ENCODE measurements at regions not wholly inside any gene's neighbourhood (a gene's known extent, or its start where the extent isn't known, plus 50 kb on each side); places are given as distances from the start of the nearest gene placed in this dataset.

DNA sequence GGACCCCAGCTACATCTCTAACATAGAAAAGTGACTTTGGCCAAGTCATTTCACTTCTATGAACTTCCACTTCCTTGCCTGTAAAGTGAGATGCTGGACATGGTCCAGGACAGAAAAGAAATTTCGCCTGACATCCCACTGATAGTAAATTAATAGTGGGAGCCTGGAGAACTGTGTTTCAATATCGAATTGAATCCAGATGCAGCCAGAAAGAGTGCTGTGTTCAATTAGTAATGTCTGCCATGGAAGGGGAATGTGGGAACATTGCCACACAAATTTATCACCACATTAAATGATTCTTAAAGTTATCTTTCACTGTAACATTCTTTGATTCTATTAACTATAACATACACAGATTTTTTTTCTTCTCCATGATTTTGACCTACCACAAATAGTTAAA is 255.0 kb downstream of the HACE1 start:
- H3K36me3 ChIP-seq, result no peaks in the 10 kb centered on the region
- whole genome bisulfite sequencing, 2 donors (ENCODE audit: low coverage in 1 of 2), result 61 to 88% methylated on average over 2 of the region's 2 CpGs
- no peaks in the 10 kb centered on the region for H3K9me3 ChIP-seq
- no peak for DNase-seq
- H3K4me3 ChIP-seq, result no peak overlapping the region
- TF ChIP-seq EP300 (IDR thresholded peaks at IDR 0.05; ENCODE audit: low read depth), result no peak
- TF ChIP-seq POLR2AphosphoS5 (IDR thresholded peaks at IDR 0.05), result no peak
- TF ChIP-seq, protein P1, sequence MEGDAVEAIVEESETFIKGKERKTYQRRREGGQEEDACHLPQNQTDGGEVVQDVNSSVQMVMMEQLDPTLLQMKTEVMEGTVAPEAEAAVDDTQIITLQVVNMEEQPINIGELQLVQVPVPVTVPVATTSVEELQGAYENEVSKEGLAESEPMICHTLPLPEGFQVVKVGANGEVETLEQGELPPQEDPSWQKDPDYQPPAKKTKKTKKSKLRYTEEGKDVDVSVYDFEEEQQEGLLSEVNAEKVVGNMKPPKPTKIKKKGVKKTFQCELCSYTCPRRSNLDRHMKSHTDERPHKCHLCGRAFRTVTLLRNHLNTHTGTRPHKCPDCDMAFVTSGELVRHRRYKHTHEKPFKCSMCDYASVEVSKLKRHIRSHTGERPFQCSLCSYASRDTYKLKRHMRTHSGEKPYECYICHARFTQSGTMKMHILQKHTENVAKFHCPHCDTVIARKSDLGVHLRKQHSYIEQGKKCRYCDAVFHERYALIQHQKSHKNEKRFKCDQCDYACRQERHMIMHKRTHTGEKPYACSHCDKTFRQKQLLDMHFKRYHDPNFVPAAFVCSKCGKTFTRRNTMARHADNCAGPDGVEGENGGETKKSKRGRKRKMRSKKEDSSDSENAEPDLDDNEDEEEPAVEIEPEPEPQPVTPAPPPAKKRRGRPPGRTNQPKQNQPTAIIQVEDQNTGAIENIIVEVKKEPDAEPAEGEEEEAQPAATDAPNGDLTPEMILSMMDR (IDR thresholded peaks at IDR 0.05), result no peak
- no peak for TF ChIP-seq POLR2A (IDR thresholded peaks at IDR 0.05)
- no peaks in the 10 kb centered on the region for H3K27me3 ChIP-seq
- peaks cover 0 to 13% (median 2%) of the 10 kb centered on the region in 4 donors for H3K4me1 ChIP-seq
- intact Hi-C loops (cut with DNase I; ENCODE audit: low total_unique reads), result loop anchor here (5.0 kb wide), 1 partner anchor 1577 kb away; no protein-coding TSS in a partner anchor
- in situ Hi-C loops (cut with MboI; ENCODE audit: low pct_ligation_motif_present in 1 of 4, low pct_unique_long_range_greater_than_20kb in 1 of 4, low sequenced_read_pairs in 3 of 4), result no loop called here
- no peak overlapping the region for H3K27ac ChIP-seq

DNA sequence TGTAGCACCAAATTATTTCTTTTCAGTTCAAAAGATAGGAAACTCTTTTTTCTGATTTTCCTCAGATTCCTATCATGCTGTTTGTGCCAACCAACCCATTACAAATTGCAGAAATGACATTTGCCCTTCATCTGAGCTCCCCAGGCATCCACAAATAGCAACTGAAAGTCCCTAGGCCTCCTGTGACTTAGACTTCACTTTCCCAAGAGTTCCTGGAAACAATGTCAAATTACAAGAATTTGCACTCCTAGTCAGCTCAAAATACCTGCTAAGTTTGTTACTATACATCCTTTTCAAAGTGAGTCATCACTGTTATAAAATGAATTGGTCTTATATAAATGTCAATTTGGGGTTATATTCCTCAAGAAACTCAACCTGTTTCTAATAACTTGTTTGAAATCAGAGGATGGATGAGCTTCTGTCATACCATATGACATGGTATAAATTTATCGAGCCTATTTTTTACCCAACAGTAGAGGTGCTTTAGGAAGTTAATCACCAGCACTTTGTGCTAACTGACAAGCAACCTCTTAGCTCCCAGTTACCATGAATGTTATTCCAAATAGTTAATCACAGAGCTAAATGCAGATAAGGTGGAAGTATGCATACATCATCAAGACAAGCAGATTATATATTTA is 256.5 kb downstream of the HACE1 start:
- DNase-seq, result no peak
- Histone ChIP-seq H3K27ac (no peak overlapping the region), H3K27me3 (no peaks in the 10 kb centered on the region), H3K4me3 (no peak overlapping the region), H3K36me3 (no peaks in the 10 kb centered on the region), H3K4me1 (peaks cover 0 to 13% (median 2%) of the 10 kb centered on the region in 4 donors), H3K9me3 (no peaks in the 10 kb centered on the region)
- 81 to 100% methylated on average over 1 of the region's 1 CpG for WGBS, 2 donors (ENCODE audit: low coverage in 1 of 2)
- intact Hi-C loops (cut with DNase I; ENCODE audit: low total_unique reads) (no loop called here), in situ Hi-C loops (cut with MboI; ENCODE audit: low pct_ligation_motif_present in 1 of 4, low pct_unique_long_range_greater_than_20kb in 1 of 4, low sequenced_read_pairs in 3 of 4) (no loop called here)
- TF ChIP-seq EP300 (IDR thresholded peaks at IDR 0.05; ENCODE audit: low read depth), result no peak

DNA sequence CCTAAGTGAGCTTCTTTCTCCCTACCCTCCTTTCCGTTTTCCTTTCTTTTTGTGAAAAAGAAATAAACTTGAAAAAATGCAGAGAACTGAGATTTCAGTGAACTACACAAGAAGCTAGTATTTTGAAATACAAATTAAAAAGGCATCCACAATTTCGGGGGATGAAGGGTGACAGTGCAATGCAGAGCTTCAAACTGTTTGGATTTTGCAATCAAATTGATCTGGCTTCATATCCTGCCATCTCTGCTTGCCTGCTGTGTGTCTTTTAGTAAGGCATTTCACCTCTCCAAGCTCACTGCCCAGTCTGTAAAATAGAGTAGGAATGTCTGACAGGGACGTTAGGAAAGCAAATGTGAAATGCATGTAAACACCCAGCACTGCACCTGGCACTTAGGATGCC is 258.0 kb downstream of the HACE1 start:
- Histone ChIP-seq H3K4me1 (no peaks in the 10 kb centered on the region), H3K9me3 (no peaks in the 10 kb centered on the region), H3K36me3 (no peaks in the 10 kb centered on the region), H3K4me3 (no peak overlapping the region), H3K27me3 (no peaks in the 10 kb centered on the region), H3K27ac (no peak overlapping the region)
- 51 to 52% methylated on average over 2 to 3 of the region's 3 CpGs for WGBS, 2 donors (ENCODE audit: low coverage in 1 of 2)
- TF ChIP-seq POLR2AphosphoS5 (IDR thresholded peaks at IDR 0.05) (no peak), EP300 (IDR thresholded peaks at IDR 0.05; ENCODE audit: low read depth) (no peak)
- TF ChIP-seq, protein P1 (IDR thresholded peaks at IDR 0.05), result no peak
- in situ Hi-C loops (cut with MboI; ENCODE audit: low pct_ligation_motif_present in 1 of 4, low pct_unique_long_range_greater_than_20kb in 1 of 4, low sequenced_read_pairs in 3 of 4) (no loop called here), intact Hi-C loops (cut with DNase I; ENCODE audit: low total_unique reads) (no loop called here)
- no peak for DNase-seq

GRCh38 chr6:104601131-104601651 is 258.5 kb downstream of the HACE1 start:
- no peak overlapping the region for H3K4me3 ChIP-seq
- in situ Hi-C loops (cut with MboI; ENCODE audit: low pct_ligation_motif_present in 1 of 4, low pct_unique_long_range_greater_than_20kb in 1 of 4, low sequenced_read_pairs in 3 of 4), result no loop called here
- H3K4me1 ChIP-seq, result no peaks in the 10 kb centered on the region
- H3K9me3 ChIP-seq, result no peaks in the 10 kb centered on the region
- no peak for TF ChIP-seq EP300 (IDR thresholded peaks at IDR 0.05; ENCODE audit: low read depth)
- TF ChIP-seq, protein P1 (IDR thresholded peaks at IDR 0.05), result no peak
- no peak for TF ChIP-seq POLR2AphosphoS5 (IDR thresholded peaks at IDR 0.05)
- 64 to 67% methylated on average over 6 of the region's 6 CpGs for WGBS, 2 donors (ENCODE audit: low coverage in 1 of 2)
- H3K36me3 ChIP-seq, result no peaks in the 10 kb centered on the region
- H3K27me3 ChIP-seq, result no peaks in the 10 kb centered on the region
- H3K27ac ChIP-seq, result no peak overlapping the region
- no peak for DNase-seq
- intact Hi-C loops (cut with DNase I; ENCODE audit: low total_unique reads), result no loop called here

GRCh38 chr6:104600639-104600931 is 259.1 kb downstream of the HACE1 start:
- in situ Hi-C loops (cut with MboI; ENCODE audit: low pct_ligation_motif_present in 1 of 4, low pct_unique_long_range_greater_than_20kb in 1 of 4, low sequenced_read_pairs in 3 of 4), result no loop called here
- intact Hi-C loops (cut with DNase I; ENCODE audit: low total_unique reads), result no loop called here

More at GRCh38 chr6:104600639-104600931, 259.1 kb downstream of the HACE1 start:
- WGBS, 2 donors (ENCODE audit: low coverage in 1 of 2), result 27 to 53% methylated on average over 2 of the region's 2 CpGs
- Histone ChIP-seq H3K4me3 (no peak overlapping the region), H3K27ac (no peak overlapping the region), H3K9me3 (no peaks in the 10 kb centered on the region), H3K36me3 (no peaks in the 10 kb centered on the region), H3K4me1 (no peaks in the 10 kb centered on the region), H3K27me3 (no peaks in the 10 kb centered on the region)
- TF ChIP-seq, protein P1 (IDR thresholded peaks at IDR 0.05), result no peak
- TF ChIP-seq POLR2A (IDR thresholded peaks at IDR 0.05), result no peak
- no peak for TF ChIP-seq EP300 (IDR thresholded peaks at IDR 0.05; ENCODE audit: low read depth)
- no peak for TF ChIP-seq POLR2AphosphoS5 (IDR thresholded peaks at IDR 0.05)
- DNase-seq, result no peak
